ENCODE measurements at regions not wholly inside any gene's neighbourhood (a gene's known extent, or its start where the extent isn't known, plus 50 kb on each side); places are given as distances from the start of the nearest gene placed in this dataset.

DNA sequence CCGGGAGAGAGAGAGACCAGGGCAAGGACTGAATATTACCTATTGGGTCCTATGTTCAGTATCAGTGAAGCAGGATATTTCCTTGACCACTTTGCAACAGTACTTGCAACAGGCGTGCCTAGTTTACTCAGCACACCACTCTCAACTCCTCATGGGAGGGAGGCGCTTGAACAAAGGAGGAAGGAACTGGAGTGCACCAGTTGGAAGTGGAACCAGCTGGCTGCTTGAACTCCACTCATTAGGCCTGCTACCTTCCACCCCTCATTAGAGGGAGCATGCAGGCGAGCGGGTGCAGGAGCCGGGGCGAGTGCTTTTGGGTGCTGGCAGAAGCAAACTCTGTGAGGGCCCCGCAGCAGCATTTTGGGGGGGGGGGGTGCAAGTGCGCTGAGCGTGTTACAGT lies 1369.6 kb upstream of the RAG2 start:
- no peaks in the 10 kb centered on the region for H3K27me3 Mint-ChIP-seq

GRCh38 chr11:37963440-37963839 lies 1365.4 kb upstream of the RAG2 start:
- Mint-ChIP-seq H3K9me3 (peaks cover 14% of the 10 kb centered on the region), H3K36me3 (ENCODE audit: low read depth) (no peaks in the 10 kb centered on the region), H3K4me1 (ENCODE audit: low read depth) (no peaks in the 10 kb centered on the region), H3K4me3 (no peak overlapping the region), H3K27ac (no peak overlapping the region), H3K27me3 (no peaks in the 10 kb centered on the region)

More for the DNA sequence above, 1369.6 kb upstream of the RAG2 start:
- Mint-ChIP-seq H3K36me3 (ENCODE audit: low read depth) (no peaks in the 10 kb centered on the region), H3K4me1 (ENCODE audit: low read depth) (no peaks in the 10 kb centered on the region), H3K9me3 (peaks cover 17% of the 10 kb centered on the region), H3K4me3 (no peak overlapping the region), H3K27ac (no peak overlapping the region)

GRCh38 chr11:37957717-37958116 lies 1359.7 kb upstream of the RAG2 start:
- H3K36me3 Mint-ChIP-seq (ENCODE audit: low read depth), result no peaks in the 10 kb centered on the region
- no peak overlapping the region for H3K27ac Mint-ChIP-seq
- no peaks in the 10 kb centered on the region for H3K27me3 Mint-ChIP-seq
- no peaks in the 10 kb centered on the region for H3K4me1 Mint-ChIP-seq (ENCODE audit: low read depth)
- no peak overlapping the region for H3K4me3 Mint-ChIP-seq
- peaks cover 11% of the 10 kb centered on the region for H3K9me3 Mint-ChIP-seq

- H3K9me3 Mint-ChIP-seq, result no peaks in the 10 kb centered on the region
- no peak overlapping the region for H3K4me3 Mint-ChIP-seq
- H3K36me3 Mint-ChIP-seq (ENCODE audit: low read depth), result no peaks in the 10 kb centered on the region
- no peaks in the 10 kb centered on the region for H3K27me3 Mint-ChIP-seq
- no peak overlapping the region for H3K27ac Mint-ChIP-seq
- H3K4me1 Mint-ChIP-seq (ENCODE audit: low read depth), result no peaks in the 10 kb centered on the region
Observed at GRCh38 chr11:37951996-37952395, 1354.0 kb upstream of the RAG2 start.

GRCh38 chr11:37948258-37948657 lies 1350.2 kb upstream of the RAG2 start:
- no peaks in the 10 kb centered on the region for H3K27me3 Mint-ChIP-seq
- no peaks in the 10 kb centered on the region for H3K4me1 Mint-ChIP-seq (ENCODE audit: low read depth)
- no peaks in the 10 kb centered on the region for H3K36me3 Mint-ChIP-seq (ENCODE audit: low read depth)

DNA sequence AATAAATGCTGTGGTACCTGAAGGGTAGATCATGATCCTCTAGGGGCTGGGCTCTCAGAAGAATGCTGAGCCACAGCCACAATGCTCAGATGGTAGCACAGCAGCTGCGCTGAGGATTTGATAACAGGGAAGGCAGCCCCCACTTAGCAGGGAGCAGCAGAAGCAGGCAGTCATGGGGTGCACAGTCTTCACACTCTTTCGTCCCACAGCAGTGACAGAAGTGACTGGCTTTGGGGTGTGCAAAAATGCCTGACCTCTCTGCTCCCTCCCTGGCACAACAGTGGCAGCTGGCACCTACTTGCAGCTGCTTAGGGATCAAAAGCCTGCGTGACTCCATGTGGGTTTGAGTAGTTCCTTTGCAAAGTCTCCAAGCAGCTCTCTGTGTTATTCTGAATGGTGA lies 1349.8 kb upstream of the RAG2 start:
- H3K27me3 Mint-ChIP-seq, result no peaks in the 10 kb centered on the region
- H3K9me3 Mint-ChIP-seq, result peaks cover 11% of the 10 kb centered on the region
- no peaks in the 10 kb centered on the region for H3K4me1 Mint-ChIP-seq (ENCODE audit: low read depth)
- H3K4me3 Mint-ChIP-seq, result no peak overlapping the region
- no peak overlapping the region for H3K27ac Mint-ChIP-seq
- H3K36me3 Mint-ChIP-seq (ENCODE audit: low read depth), result no peaks in the 10 kb centered on the region

More at GRCh38 chr11:37948258-37948657, 1350.2 kb upstream of the RAG2 start:
- H3K9me3 Mint-ChIP-seq, result peaks cover 7% of the 10 kb centered on the region
- H3K27ac Mint-ChIP-seq, result no peak overlapping the region
- no peak overlapping the region for H3K4me3 Mint-ChIP-seq

GRCh38 chr11:37946155-37946766 lies 1348.2 kb upstream of the RAG2 start:
- Mint-ChIP-seq H3K9me3 (peaks cover 11% of the 10 kb centered on the region), H3K27ac (no peak overlapping the region), H3K4me1 (ENCODE audit: low read depth) (no peaks in the 10 kb centered on the region)

DNA sequence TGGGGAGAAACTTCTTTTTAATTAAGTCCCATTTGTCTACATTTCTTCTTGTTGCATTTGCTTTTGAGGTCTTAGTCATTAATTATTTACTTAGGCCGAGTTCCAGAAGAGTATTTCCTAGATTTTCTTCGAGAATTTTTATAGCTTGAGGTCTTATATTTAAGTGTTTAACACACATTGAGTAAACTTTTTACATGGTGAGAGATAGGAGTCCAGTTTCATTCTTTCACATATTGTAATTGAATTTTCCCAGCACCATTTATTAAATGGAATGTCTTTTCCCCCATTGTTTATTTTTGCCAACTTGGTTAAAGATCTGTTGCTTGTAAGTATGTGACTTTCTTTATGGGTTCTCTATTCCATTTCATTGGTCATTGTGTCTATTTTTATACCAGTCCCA lies 1344.0 kb upstream of the RAG2 start:
- Mint-ChIP-seq H3K27ac (no peak overlapping the region), H3K9me3 (peaks cover 11% of the 10 kb centered on the region), H3K27me3 (no peaks in the 10 kb centered on the region), H3K4me3 (no peak overlapping the region), H3K4me1 (ENCODE audit: low read depth) (no peaks in the 10 kb centered on the region), H3K36me3 (ENCODE audit: low read depth) (no peaks in the 10 kb centered on the region)

More at GRCh38 chr11:37946155-37946766, 1348.2 kb upstream of the RAG2 start:
- no peaks in the 10 kb centered on the region for H3K36me3 Mint-ChIP-seq (ENCODE audit: low read depth)
- no peak overlapping the region for H3K4me3 Mint-ChIP-seq
- no peaks in the 10 kb centered on the region for H3K27me3 Mint-ChIP-seq

DNA sequence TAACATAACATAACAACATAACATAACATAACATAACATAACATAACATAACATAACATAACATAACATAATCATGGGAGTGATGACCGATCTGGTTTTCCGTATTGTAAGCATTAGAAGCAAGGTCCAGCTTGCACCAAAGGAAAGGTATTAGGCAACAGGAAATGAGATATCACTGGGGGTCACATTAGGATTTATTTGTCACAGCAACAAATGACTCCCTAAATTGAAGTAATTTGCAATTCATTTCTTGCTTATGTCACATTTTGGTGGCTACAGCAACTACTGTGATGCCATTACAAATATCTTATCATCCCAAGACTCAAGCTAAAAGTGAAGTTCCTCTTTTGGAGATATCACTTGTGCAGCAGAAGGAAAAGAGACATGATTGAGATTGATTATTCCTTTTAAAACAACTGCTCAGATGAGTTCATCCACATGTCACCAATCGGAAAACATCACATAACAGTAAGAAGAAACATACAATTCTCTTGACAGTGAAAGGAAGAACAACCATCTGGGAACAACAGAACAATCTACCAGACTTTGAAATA lies 1331.1 kb upstream of the RAG2 start:
- Mint-ChIP-seq H3K27me3 (no peaks in the 10 kb centered on the region), H3K9me3 (no peaks in the 10 kb centered on the region), H3K36me3 (ENCODE audit: low read depth) (no peaks in the 10 kb centered on the region), H3K4me1 (ENCODE audit: low read depth) (no peaks in the 10 kb centered on the region), H3K27ac (no peak overlapping the region), H3K4me3 (no peak overlapping the region)

GRCh38 chr11:37926772-37927171 lies 1328.7 kb upstream of the RAG2 start:
- no peaks in the 10 kb centered on the region for H3K27me3 Mint-ChIP-seq
- no peaks in the 10 kb centered on the region for H3K4me1 Mint-ChIP-seq (ENCODE audit: low read depth)
- peaks cover 7% of the 10 kb centered on the region for H3K9me3 Mint-ChIP-seq
- H3K27ac Mint-ChIP-seq, result no peak overlapping the region
- H3K36me3 Mint-ChIP-seq (ENCODE audit: low read depth), result no peaks in the 10 kb centered on the region
- H3K4me3 Mint-ChIP-seq, result no peak overlapping the region

GRCh38 chr11:37916331-37916730 lies 1318.3 kb upstream of the RAG2 start:
- Mint-ChIP-seq H3K4me3 (no peak overlapping the region), H3K36me3 (ENCODE audit: low read depth) (no peaks in the 10 kb centered on the region), H3K4me1 (ENCODE audit: low read depth) (no peaks in the 10 kb centered on the region), H3K27me3 (no peaks in the 10 kb centered on the region), H3K27ac (no peak overlapping the region), H3K9me3 (peaks cover 7% of the 10 kb centered on the region)

DNA sequence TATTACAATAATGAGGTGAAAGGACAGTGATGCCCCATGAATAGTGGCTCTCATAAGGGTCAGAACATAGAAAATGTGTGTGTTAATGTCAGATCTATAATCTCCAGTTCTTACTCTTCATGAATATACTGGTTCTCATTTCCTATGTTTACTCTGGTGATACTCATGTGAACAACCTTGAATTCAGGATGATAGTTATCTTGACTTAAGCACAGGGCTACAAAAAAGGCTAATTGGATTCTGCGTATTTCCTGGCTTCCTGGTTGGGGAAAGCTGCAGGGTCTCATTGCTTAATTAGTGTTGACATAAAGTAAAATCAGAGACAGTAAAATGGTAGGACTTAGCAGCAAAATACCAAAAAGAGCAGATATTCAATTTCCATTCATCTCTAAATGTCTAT lies 1316.8 kb upstream of the RAG2 start:
- Mint-ChIP-seq H3K9me3 (peaks cover 7% of the 10 kb centered on the region), H3K27ac (no peak overlapping the region), H3K4me3 (no peak overlapping the region), H3K4me1 (ENCODE audit: low read depth) (no peaks in the 10 kb centered on the region), H3K36me3 (ENCODE audit: low read depth) (no peaks in the 10 kb centered on the region), H3K27me3 (no peaks in the 10 kb centered on the region)

- H3K4me1 Mint-ChIP-seq (ENCODE audit: low read depth), result no peaks in the 10 kb centered on the region
- H3K27me3 Mint-ChIP-seq, result no peaks in the 10 kb centered on the region
- no peak overlapping the region for H3K4me3 Mint-ChIP-seq
- H3K9me3 Mint-ChIP-seq, result peaks cover 11% of the 10 kb centered on the region
- H3K27ac Mint-ChIP-seq, result no peak overlapping the region
- H3K36me3 Mint-ChIP-seq (ENCODE audit: low read depth), result no peaks in the 10 kb centered on the region
Observed at GRCh38 chr11:37908219-37908548, 1310.1 kb upstream of the RAG2 start.

DNA sequence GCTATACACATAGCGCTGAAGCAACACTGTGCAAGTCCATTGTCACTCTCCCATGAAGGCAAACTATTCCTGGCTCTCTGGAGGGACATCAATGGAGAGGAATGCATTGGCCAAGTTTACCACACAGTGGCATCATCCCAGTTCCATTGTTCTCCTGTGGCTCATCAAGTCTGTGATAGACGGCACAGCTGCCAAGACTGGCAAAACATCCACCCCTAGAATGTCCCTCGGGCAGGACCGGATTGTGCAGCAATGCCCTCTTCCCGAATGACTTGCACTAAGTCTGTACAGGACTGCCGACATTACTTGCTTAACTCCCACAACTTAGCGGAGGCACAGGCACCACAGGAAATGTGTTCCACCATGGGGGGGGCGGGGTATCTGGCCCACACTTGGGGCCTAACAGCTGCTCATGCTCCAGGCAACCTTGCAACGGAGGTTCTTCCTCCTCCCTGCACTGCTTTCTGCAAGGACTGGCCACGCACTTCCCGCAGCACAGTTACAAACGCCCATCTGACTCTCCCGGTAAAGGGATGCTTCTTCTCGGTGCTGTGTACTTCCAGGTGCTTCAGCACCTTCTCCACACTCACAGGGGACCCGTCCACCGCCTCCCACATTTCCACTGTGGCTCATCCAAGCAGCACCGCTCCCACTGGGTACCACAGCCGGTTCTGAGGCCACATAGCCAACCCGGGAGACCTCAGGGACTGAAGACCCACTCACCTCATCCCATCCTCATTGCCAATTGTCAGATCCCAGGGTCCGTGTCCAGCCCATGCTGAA lies 1309.6 kb upstream of the RAG2 start:
- Mint-ChIP-seq H3K4me1 (ENCODE audit: low read depth) (no peaks in the 10 kb centered on the region), H3K27me3 (no peaks in the 10 kb centered on the region), H3K9me3 (peaks cover 9% of the 10 kb centered on the region)

GRCh38 chr11:37905707-37906417 lies 1307.8 kb upstream of the RAG2 start:
- no peak overlapping the region for H3K4me3 Mint-ChIP-seq
- H3K27ac Mint-ChIP-seq, result no peak overlapping the region
- peaks cover 8% of the 10 kb centered on the region for H3K9me3 Mint-ChIP-seq
- H3K4me1 Mint-ChIP-seq (ENCODE audit: low read depth), result no peaks in the 10 kb centered on the region
- no peaks in the 10 kb centered on the region for H3K36me3 Mint-ChIP-seq (ENCODE audit: low read depth)
- no peaks in the 10 kb centered on the region for H3K27me3 Mint-ChIP-seq

More for the DNA sequence above, 1309.6 kb upstream of the RAG2 start:
- H3K4me3 Mint-ChIP-seq, result no peak overlapping the region
- H3K36me3 Mint-ChIP-seq (ENCODE audit: low read depth), result no peaks in the 10 kb centered on the region
- H3K27ac Mint-ChIP-seq, result no peak overlapping the region
